ENCODE measurements at regions not wholly inside any gene's neighbourhood (a gene's known extent, or its start where the extent isn't known, plus 50 kb on each side); places are given as distances from the start of the nearest gene placed in this dataset.

DNA sequence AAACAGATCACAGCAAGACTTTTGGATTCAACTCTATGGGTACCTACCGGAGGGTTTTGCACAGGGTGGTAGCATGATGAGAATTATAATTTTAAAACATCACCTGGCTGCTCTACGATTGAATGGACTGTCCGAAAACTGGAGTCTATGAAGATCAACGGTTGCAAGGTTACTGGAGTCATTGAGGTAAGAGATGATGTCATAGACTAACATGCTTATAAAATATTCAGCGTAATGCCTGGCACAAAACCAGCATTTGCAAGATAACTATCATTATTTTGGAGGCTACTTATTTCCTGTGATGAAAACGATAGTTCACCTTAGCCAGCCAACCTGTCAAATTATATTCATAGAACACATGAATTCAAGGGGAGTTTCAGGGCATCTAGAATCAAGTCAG lies 580.6 kb upstream of the TBX3 start:
- DNase-seq (ENCODE audit: low read depth, low spot score) = no peak
- Histone ChIP-seq H3K27me3 (ENCODE audit: control insufficient read depth in 2 of 2, insufficient read depth in 2 of 2, low read length in 2 of 2) (no peaks in the 10 kb centered on the region), H3K9ac (replicated peaks; ENCODE audit: extremely low read depth, insufficient read depth, low read length) (no peak overlapping the region), H4K20me1 (replicated peaks; ENCODE audit: control insufficient read depth, extremely low read depth, insufficient read depth, low read length) (no peaks in the 10 kb centered on the region), H3K9me1 (replicated peaks; ENCODE audit: control insufficient read depth, extremely low read depth, insufficient read depth, low read length) (no peaks in the 10 kb centered on the region), H3K4me3 (replicated peaks in 1 of 3; ENCODE audit: insufficient read depth in 1 of 3, low read depth in 1 of 3, low read length in 3 of 3) (no peak overlapping the region), H3K79me2 (ENCODE audit: control insufficient read depth, insufficient read depth, low read length) (no peaks in the 10 kb centered on the region), H3K36me3 (ENCODE audit: control insufficient read depth in 2 of 2, extremely low read depth in 1 of 2, insufficient read depth in 2 of 2, low read length in 2 of 2) (no peaks in the 10 kb centered on the region), H3K27ac (ENCODE audit: insufficient read depth, low read depth, low read length) (no peak overlapping the region), H2AFZ (ENCODE audit: low read depth, low read length) (no peak overlapping the region), H3K4me1 (ENCODE audit: control insufficient read depth, extremely low read depth, insufficient read depth, low read length) (no peaks in the 10 kb centered on the region), H3K4me2 (ENCODE audit: insufficient read depth, low read length) (no peak overlapping the region), H3K9me3 (replicated peaks; ENCODE audit: control insufficient read depth, insufficient read depth, low read length) (no peaks in the 10 kb centered on the region)
- CTCF ChIA-PET = no interaction called here
- dilution Hi-C loops (cut with MboI; ENCODE audit: extremely low pct_ligation_motif_present, low sequenced_read_pairs) (no loop called here), intact Hi-C loops (cut with micrococcal nuclease) (no loop called here)
- no TSS peak for BruUV-seq (replicated peaks)
- TF ChIP-seq FOS (IDR thresholded peaks at IDR 0.05; ENCODE audit: borderline replicate concordance, insufficient read depth, low read length) (no peak), JUN (IDR thresholded peaks at IDR 0.05; ENCODE audit: borderline replicate concordance, insufficient read depth, insufficient read length, low read depth) (no peak), POLR2A (IDR thresholded peaks at IDR 0.05; ENCODE audit: low read depth, low read length) (no peak), GATA2 (IDR thresholded peaks at IDR 0.05; ENCODE audit: insufficient read depth, insufficient read length, low read depth, low read length) (no peak), MAX (IDR thresholded peaks at IDR 0.05; ENCODE audit: insufficient read depth, insufficient read length) (no peak), EZH2 (IDR thresholded peaks at IDR 0.05; ENCODE audit: borderline replicate concordance, low read depth, low read length, severe bottlenecking) (no peak), MYC (IDR thresholded peaks at IDR 0.05; ENCODE audit: low read depth, low read length) (no peak), POLR2AphosphoS5 (IDR thresholded peaks at IDR 0.05; ENCODE audit: insufficient read depth, low read depth, low read length) (no peak)
- TF ChIP-seq, protein P1, sequence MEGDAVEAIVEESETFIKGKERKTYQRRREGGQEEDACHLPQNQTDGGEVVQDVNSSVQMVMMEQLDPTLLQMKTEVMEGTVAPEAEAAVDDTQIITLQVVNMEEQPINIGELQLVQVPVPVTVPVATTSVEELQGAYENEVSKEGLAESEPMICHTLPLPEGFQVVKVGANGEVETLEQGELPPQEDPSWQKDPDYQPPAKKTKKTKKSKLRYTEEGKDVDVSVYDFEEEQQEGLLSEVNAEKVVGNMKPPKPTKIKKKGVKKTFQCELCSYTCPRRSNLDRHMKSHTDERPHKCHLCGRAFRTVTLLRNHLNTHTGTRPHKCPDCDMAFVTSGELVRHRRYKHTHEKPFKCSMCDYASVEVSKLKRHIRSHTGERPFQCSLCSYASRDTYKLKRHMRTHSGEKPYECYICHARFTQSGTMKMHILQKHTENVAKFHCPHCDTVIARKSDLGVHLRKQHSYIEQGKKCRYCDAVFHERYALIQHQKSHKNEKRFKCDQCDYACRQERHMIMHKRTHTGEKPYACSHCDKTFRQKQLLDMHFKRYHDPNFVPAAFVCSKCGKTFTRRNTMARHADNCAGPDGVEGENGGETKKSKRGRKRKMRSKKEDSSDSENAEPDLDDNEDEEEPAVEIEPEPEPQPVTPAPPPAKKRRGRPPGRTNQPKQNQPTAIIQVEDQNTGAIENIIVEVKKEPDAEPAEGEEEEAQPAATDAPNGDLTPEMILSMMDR (IDR thresholded peaks at IDR 0.05; ENCODE audit: extremely low read depth in 1 of 2, insufficient read depth in 1 of 2, low read depth in 1 of 2, low read length in 2 of 2) = no peak
- POLR2A ChIA-PET = no interaction called here
- no peak for FAIRE-seq

Data from endothelial cell of umbilical vein (primary cell).